Stomach (tissue), 8 donors: ENCODE measurements at regions not wholly inside any gene's neighbourhood (a gene's known extent, or its start where the extent isn't known, plus 50 kb on each side); places are given as distances from the start of the nearest gene placed in this dataset.

Experiments used
- DNase-seq, 2 donors: peaks; one replicate each; pipeline versions ENCODE4 v3.0.0 to v3.0.0-alpha.2; 2013 to 2019
- H3K27ac ChIP-seq, 5 donors: fragments of 200-600 bp in 4 of 5; sonication (generic) in 4 of 5; one replicate each; pipeline ENCODE4 v1.5.1; 2013 to 2019; ENCODE audit warnings: mild to moderate bottlenecking in 1 of 5, moderate library complexity in 1 of 5
- H3K27me3 ChIP-seq, 3 donors: fragments of 200-600 bp; sonication (generic); one replicate each; pipeline ENCODE4 v1.5.1; 2017 to 2019; ENCODE audit warnings: mixed run types in 1 of 3
- H3K36me3 ChIP-seq, 4 donors: fragments of 200-600 bp; sonication (generic); 1 replicate in 3 of 4; 2 replicates in 1 of 4; pipeline ENCODE4 v1.5.1; 2016 to 2019
- H3K4me1 ChIP-seq, 4 donors: fragments of 200-600 bp; sonication (generic); one replicate each; pipeline ENCODE4 v1.5.1; 2016 to 2019
- H3K4me3 ChIP-seq, 4 donors: fragments of 200-600 bp; sonication (generic) in 3 of 4; one replicate each; pipeline ENCODE4 v1.5.1; 2016 to 2019; ENCODE audit warnings: mild to moderate bottlenecking in 1 of 4
- H3K9me3 ChIP-seq, 4 donors: fragments of 200-600 bp; sonication (generic); one replicate each; pipeline ENCODE4 v1.5.1; 2016 to 2019
- EP300 ChIP-seq: sonication (generic); formaldehyde crosslinking; IDR thresholded peaks from one replicate; pipeline ENCODE4 v1.6.1; 2017; ENCODE audit warnings: antibody characterized with exemption
- POLR2A ChIP-seq, 4 donors: fragments of 450-650 bp; IDR thresholded peaks; one replicate each; pipeline ENCODE4 v1.6.1; 2016; ENCODE audit warnings: antibody characterized with exemption in 4 of 4, control low read depth in 2 of 4, mild to moderate bottlenecking in 1 of 4, moderate library complexity in 1 of 4
- POLR2AphosphoS5 ChIP-seq, 3 donors: sonication (generic); formaldehyde crosslinking; IDR thresholded peaks; one replicate each; pipeline ENCODE4 v1.6.1; 2016; ENCODE audit warnings: antibody characterized with exemption in 3 of 3
- WGBS, 5 donors: extraction: QIAGEN DNeasy Blood & Tissue Kit in 3 of 5; methylation state at CpG; one replicate each; pipeline versions ENCODE4 v1.1.5 to v1.1.7; 2013 to 2018; 5-methylcytosine and 5-hydroxymethylcytosine counted together
- intact Hi-C: fragments of 100-400 bp; cut with DNase I; formaldehyde crosslinking; loops from one replicate; pipeline ENCODE4 v1.15.1; 2023; ENCODE audit warnings: low total_unique reads
- TF ChIP-seq, protein P1 (sequence below), 7 experiments: fragments of 450-650 bp in 4 of 7; fragments of 200-600 bp in 3 of 7; sonication (generic) in 3 of 7; IDR thresholded peaks; one replicate each; pipeline ENCODE4 v1.5.1; 2016 to 2019; ENCODE audit warnings: antibody characterized with exemption in 7 of 7, control low read depth in 2 of 7, mild to moderate bottlenecking in 1 of 7
- donor health status: healthy with polysubstance abuse.
- donor health status: Bipolar disorder and iron deficiency.
- donor health status: healthy.

DNA sequence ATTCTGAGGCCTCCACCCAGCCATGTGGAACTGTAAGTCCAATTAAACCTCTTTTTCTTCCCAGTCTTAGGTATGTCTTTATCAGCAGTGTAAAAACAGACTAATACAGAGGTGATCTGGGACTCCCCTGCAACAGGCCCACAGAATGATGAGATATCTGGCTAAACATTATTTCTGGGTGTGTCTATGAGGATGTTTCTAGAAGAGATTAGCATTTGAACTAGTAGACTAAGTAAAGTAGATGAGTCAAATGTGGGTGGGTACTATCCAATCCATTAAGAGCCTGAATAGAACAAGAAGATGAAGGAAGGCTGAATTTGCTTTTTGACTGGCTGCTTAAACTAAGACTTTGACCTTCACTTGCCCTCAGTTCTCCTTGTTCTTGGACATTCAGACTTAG, 396.5 kb upstream of the LRRC7 start:
- Histone ChIP-seq H3K4me3 (no peak overlapping the region), H3K4me1 (no peaks in the 10 kb centered on the region), H3K36me3 (no peaks in the 10 kb centered on the region), H3K27me3 (no peaks in the 10 kb centered on the region), H3K9me3 (peaks cover 0 to 19% (median 7%) of the 10 kb centered on the region in 4 donors), H3K27ac (no peak overlapping the region)
- no peak for DNase-seq
- intact Hi-C loops: no loop called here
- TF ChIP-seq POLR2A (IDR thresholded peaks at IDR 0.05) (no peak), EP300 (no peak), POLR2AphosphoS5 (IDR thresholded peaks at IDR 0.05) (no peak)
- TF ChIP-seq, protein P1, sequence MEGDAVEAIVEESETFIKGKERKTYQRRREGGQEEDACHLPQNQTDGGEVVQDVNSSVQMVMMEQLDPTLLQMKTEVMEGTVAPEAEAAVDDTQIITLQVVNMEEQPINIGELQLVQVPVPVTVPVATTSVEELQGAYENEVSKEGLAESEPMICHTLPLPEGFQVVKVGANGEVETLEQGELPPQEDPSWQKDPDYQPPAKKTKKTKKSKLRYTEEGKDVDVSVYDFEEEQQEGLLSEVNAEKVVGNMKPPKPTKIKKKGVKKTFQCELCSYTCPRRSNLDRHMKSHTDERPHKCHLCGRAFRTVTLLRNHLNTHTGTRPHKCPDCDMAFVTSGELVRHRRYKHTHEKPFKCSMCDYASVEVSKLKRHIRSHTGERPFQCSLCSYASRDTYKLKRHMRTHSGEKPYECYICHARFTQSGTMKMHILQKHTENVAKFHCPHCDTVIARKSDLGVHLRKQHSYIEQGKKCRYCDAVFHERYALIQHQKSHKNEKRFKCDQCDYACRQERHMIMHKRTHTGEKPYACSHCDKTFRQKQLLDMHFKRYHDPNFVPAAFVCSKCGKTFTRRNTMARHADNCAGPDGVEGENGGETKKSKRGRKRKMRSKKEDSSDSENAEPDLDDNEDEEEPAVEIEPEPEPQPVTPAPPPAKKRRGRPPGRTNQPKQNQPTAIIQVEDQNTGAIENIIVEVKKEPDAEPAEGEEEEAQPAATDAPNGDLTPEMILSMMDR (IDR thresholded peaks at IDR 0.05): no peak

GRCh38 chr1:69172003-69173000, 395.4 kb upstream of the LRRC7 start:
- 61 to 66% (median 62%) methylated on average over 7 of the region's 7 CpGs for WGBS, 5 donors
- DNase-seq: no peak
- no peaks in the 10 kb centered on the region for H3K36me3 ChIP-seq
- no peaks in the 10 kb centered on the region for H3K27me3 ChIP-seq
- TF ChIP-seq POLR2AphosphoS5 (IDR thresholded peaks at IDR 0.05) (no peak), EP300 (no peak)
- TF ChIP-seq, protein P1 (IDR thresholded peaks at IDR 0.05): no peak
- H3K27ac ChIP-seq: no peak overlapping the region
- intact Hi-C loops: no loop called here
- H3K4me1 ChIP-seq: no peaks in the 10 kb centered on the region
- H3K4me3 ChIP-seq: no peak overlapping the region
- H3K9me3 ChIP-seq: peaks cover 0 to 19% (median 7%) of the 10 kb centered on the region in 4 donors

DNA sequence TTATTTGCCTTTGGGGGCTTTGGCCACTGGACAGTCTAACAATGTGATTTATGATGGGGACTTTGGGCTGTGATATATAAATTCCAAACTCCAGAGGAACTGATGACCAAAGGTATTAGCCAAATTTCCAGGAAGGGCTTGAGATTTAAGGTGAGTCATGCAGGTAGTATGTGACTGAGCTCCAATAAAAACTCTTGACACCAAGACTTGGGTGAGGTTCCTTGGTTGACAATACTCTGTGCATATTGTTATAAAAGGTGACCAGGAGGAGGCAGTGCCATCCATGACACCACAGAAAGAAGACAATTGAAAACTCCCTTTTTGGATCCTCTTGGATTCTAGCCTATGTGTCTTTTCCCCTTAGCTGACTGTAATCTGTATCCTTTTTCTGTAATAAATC, 392.7 kb upstream of the LRRC7 start:
- Histone ChIP-seq H3K4me3 (no peak overlapping the region), H3K4me1 (no peaks in the 10 kb centered on the region), H3K9me3 (peaks cover 0 to 9% (median 4%) of the 10 kb centered on the region in 4 donors), H3K27me3 (no peaks in the 10 kb centered on the region), H3K27ac (no peak overlapping the region), H3K36me3 (no peaks in the 10 kb centered on the region)
- intact Hi-C loops: no loop called here
- TF ChIP-seq POLR2A (IDR thresholded peaks at IDR 0.05) (no peak), POLR2AphosphoS5 (IDR thresholded peaks at IDR 0.05) (no peak), EP300 (no peak)
- TF ChIP-seq, protein P1 (IDR thresholded peaks at IDR 0.05): no peak
- no peak for DNase-seq

GRCh38 chr1:69180358-69180757, 387.4 kb upstream of the LRRC7 start:
- H3K4me1 ChIP-seq: no peaks in the 10 kb centered on the region
- intact Hi-C loops: no loop called here
- no peaks in the 10 kb centered on the region for H3K9me3 ChIP-seq
- H3K4me3 ChIP-seq: no peak overlapping the region
- TF ChIP-seq, protein P1 (IDR thresholded peaks at IDR 0.05): no peak
- TF ChIP-seq POLR2AphosphoS5 (IDR thresholded peaks at IDR 0.05) (no peak), POLR2A (IDR thresholded peaks at IDR 0.05) (no peak), EP300 (no peak)
- no peaks in the 10 kb centered on the region for H3K36me3 ChIP-seq
- H3K27me3 ChIP-seq: no peaks in the 10 kb centered on the region
- no peak overlapping the region for H3K27ac ChIP-seq
- no peak for DNase-seq
